ENCODE measurements at regions not wholly inside any gene's neighbourhood (a gene's known extent, or its start where the extent isn't known, plus 50 kb on each side); places are given as distances from the start of the nearest gene placed in this dataset.

DNA sequence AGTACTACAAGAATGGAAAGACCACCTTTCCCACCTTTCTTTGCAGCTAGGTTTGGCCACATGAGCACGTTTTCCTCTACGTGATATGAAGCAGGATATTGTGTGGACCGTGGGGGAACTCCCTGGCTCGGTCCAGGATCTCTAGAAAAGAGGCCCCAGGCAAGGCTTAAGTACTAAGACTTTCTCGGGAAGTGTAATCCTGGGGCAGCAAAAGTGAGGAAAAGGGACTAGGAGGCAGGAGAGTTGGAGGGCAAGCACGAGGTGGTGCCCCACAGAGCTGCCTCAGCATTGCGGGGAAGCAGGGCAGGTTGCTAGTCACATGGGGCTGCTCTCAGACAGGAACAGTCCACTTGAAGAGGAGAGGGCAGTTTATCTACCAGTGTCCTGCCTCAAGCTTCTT, 235.1 kb downstream of the GADD45G start:
- TF ChIP-seq, protein P1, sequence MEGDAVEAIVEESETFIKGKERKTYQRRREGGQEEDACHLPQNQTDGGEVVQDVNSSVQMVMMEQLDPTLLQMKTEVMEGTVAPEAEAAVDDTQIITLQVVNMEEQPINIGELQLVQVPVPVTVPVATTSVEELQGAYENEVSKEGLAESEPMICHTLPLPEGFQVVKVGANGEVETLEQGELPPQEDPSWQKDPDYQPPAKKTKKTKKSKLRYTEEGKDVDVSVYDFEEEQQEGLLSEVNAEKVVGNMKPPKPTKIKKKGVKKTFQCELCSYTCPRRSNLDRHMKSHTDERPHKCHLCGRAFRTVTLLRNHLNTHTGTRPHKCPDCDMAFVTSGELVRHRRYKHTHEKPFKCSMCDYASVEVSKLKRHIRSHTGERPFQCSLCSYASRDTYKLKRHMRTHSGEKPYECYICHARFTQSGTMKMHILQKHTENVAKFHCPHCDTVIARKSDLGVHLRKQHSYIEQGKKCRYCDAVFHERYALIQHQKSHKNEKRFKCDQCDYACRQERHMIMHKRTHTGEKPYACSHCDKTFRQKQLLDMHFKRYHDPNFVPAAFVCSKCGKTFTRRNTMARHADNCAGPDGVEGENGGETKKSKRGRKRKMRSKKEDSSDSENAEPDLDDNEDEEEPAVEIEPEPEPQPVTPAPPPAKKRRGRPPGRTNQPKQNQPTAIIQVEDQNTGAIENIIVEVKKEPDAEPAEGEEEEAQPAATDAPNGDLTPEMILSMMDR (IDR thresholded peaks at IDR 0.05): no peak
- TF ChIP-seq POLR2A (IDR thresholded peaks at IDR 0.05): no peak
